ENCODE measurements at regions not wholly inside any gene's neighbourhood (a gene's known extent, or its start where the extent isn't known, plus 50 kb on each side); places are given as distances from the start of the nearest gene placed in this dataset.

GRCh38 chr5:71771191-71771590 lies 52.1 kb downstream of the CARTPT start:
- H3K4me1 Mint-ChIP-seq (ENCODE audit: low read depth, unreplicated experiment) = no peaks in the 10 kb centered on the region
- H3K9me3 ChIP-seq = no peaks in the 10 kb centered on the region
- H3K4me1 ChIP-seq = no peaks in the 10 kb centered on the region
- H3K4me3 ChIP-seq (ENCODE audit: low read depth, low read length) = no peak overlapping the region
- no peak for DNase-seq
- no peak overlapping the region for H3K4me3 Mint-ChIP-seq (ENCODE audit: unreplicated experiment)
- H3K27me3 ChIP-seq (replicated peaks; ENCODE audit: control insufficient read depth, insufficient read depth, low read length) = no peaks in the 10 kb centered on the region
- POLR2A ChIA-PET = no interaction called here
- H3K36me3 Mint-ChIP-seq (ENCODE audit: insufficient read depth, unreplicated experiment) = no peaks in the 10 kb centered on the region
- no peak for TF ChIP-seq CTCF (IDR thresholded peaks at IDR 0.05; ENCODE audit: insufficient read depth in 1 of 2, low read depth in 1 of 2, low read length in 1 of 2, severe bottlenecking in 1 of 2, unreplicated experiment in 1 of 2)
- H3K9me3 Mint-ChIP-seq (ENCODE audit: unreplicated experiment) = no peaks in the 10 kb centered on the region
- intact Hi-C loops (cut with micrococcal nuclease; ENCODE audit: unreplicated experiment) = loop anchor here (10.0 kb wide), 1 partner anchor 494 kb away; no protein-coding TSS in a partner anchor
- BruUV-seq (replicated peaks) = no TSS peak
- CTCF ChIA-PET = no interaction called here
- no peaks in the 10 kb centered on the region for H3K36me3 ChIP-seq (ENCODE audit: control insufficient read depth, insufficient read depth, low read length)
- H3K27me3 Mint-ChIP-seq (ENCODE audit: insufficient read depth, unreplicated experiment) = peaks cover 29% of the 10 kb centered on the region
- no peak overlapping the region for H3K27ac Mint-ChIP-seq (ENCODE audit: unreplicated experiment)

- POLR2A ChIA-PET = no interaction called here
- no peaks in the 10 kb centered on the region for H3K9me3 Mint-ChIP-seq (ENCODE audit: unreplicated experiment)
- CTCF ChIA-PET = no interaction called here
Observed at GRCh38 chr5:71778678-71779276, 59.7 kb downstream of the CARTPT start.

DNA sequence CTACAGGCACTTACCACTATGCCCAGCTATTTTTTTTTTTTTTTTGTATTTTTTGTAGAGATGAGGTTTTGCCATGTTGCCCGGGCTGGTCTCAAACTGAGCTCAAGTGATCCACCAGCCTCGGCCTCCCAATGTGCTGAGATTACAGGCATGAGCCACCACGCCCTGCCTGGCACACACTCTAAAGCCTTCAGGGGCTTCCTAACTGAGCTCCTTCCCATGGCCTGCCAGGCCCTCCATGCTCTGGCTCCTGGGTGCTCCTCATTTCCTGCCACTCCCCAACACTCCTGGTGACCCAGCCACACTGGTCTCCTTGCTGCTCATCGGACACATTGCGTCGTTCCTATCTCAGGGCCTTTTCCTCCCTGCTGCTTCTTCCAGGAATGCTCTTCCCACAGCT lies 61.5 kb downstream of the CARTPT start:
- no peaks in the 10 kb centered on the region for H3K9me3 Mint-ChIP-seq (ENCODE audit: unreplicated experiment)
- no TSS peak for BruUV-seq (replicated peaks)
- H3K36me3 ChIP-seq (ENCODE audit: control insufficient read depth, insufficient read depth, low read length) = no peaks in the 10 kb centered on the region
- H3K9me3 ChIP-seq = no peaks in the 10 kb centered on the region
- no peak overlapping the region for H3K4me3 Mint-ChIP-seq (ENCODE audit: unreplicated experiment)
- H3K36me3 Mint-ChIP-seq (ENCODE audit: insufficient read depth, unreplicated experiment) = no peaks in the 10 kb centered on the region
- intact Hi-C loops (cut with micrococcal nuclease; ENCODE audit: unreplicated experiment) = no loop called here
- H3K27me3 ChIP-seq (replicated peaks; ENCODE audit: control insufficient read depth, insufficient read depth, low read length) = no peaks in the 10 kb centered on the region
- ChIA-PET CTCF (interaction anchor here (0.7 kb wide), 1 partner anchor 224 kb away, joined by 4 read pairs; no protein-coding TSS in a partner anchor), POLR2A (no interaction called here)
- no peaks in the 10 kb centered on the region for H3K4me1 ChIP-seq
- no peak overlapping the region for H3K27ac Mint-ChIP-seq (ENCODE audit: unreplicated experiment)
- peaks cover 9% of the 10 kb centered on the region for H3K27me3 Mint-ChIP-seq (ENCODE audit: insufficient read depth, unreplicated experiment)
- DNase-seq = no peak
- no peak overlapping the region for H3K4me3 ChIP-seq (ENCODE audit: low read depth, low read length)
- no peaks in the 10 kb centered on the region for H3K4me1 Mint-ChIP-seq (ENCODE audit: low read depth, unreplicated experiment)
- TF ChIP-seq CTCF (IDR thresholded peaks at IDR 0.05; ENCODE audit: insufficient read depth in 1 of 2, low read depth in 1 of 2, low read length in 1 of 2, severe bottlenecking in 1 of 2, unreplicated experiment in 1 of 2) = no peak

More at GRCh38 chr5:71778678-71779276, 59.7 kb downstream of the CARTPT start:
- Mint-ChIP-seq H3K4me1 (ENCODE audit: low read depth, unreplicated experiment) (no peaks in the 10 kb centered on the region), H3K27ac (ENCODE audit: unreplicated experiment) (no peak overlapping the region), H3K36me3 (ENCODE audit: insufficient read depth, unreplicated experiment) (no peaks in the 10 kb centered on the region), H3K27me3 (ENCODE audit: insufficient read depth, unreplicated experiment) (peaks cover 10% of the 10 kb centered on the region), H3K4me3 (ENCODE audit: unreplicated experiment) (no peak overlapping the region)
- no TSS peak for BruUV-seq (replicated peaks)
- TF ChIP-seq CTCF (IDR thresholded peaks at IDR 0.05; ENCODE audit: insufficient read depth in 1 of 2, low read depth in 1 of 2, low read length in 1 of 2, severe bottlenecking in 1 of 2, unreplicated experiment in 1 of 2) = peak; percentile 17 to 54
- no peaks in the 10 kb centered on the region for H3K9me3 ChIP-seq
- H3K4me1 ChIP-seq = no peaks in the 10 kb centered on the region
- H3K36me3 ChIP-seq (ENCODE audit: control insufficient read depth, insufficient read depth, low read length) = no peaks in the 10 kb centered on the region
- H3K4me3 ChIP-seq (ENCODE audit: low read depth, low read length) = no peak overlapping the region
- intact Hi-C loops (cut with micrococcal nuclease; ENCODE audit: unreplicated experiment) = loop anchor here (10.0 kb wide), 1 partner anchor 486 kb away; no protein-coding TSS in a partner anchor
- no peaks in the 10 kb centered on the region for H3K27me3 ChIP-seq (replicated peaks; ENCODE audit: control insufficient read depth, insufficient read depth, low read length)
- DNase-seq = no peak
